Adrenal gland (tissue), 5 donors: ENCODE measurements at regions not wholly inside any gene's neighbourhood (a gene's known extent, or its start where the extent isn't known, plus 50 kb on each side); places are given as distances from the start of the nearest gene placed in this dataset.

Experiments
- POLR2A ChIP-seq, 2 donors: fragments of 450-650 bp; IDR thresholded peaks; one replicate each; pipeline ENCODE4 v1.6.1; 2017; ENCODE audit warnings: antibody characterized with exemption in 2 of 2, mild to moderate bottlenecking in 2 of 2, moderate library complexity in 1 of 2
- TF ChIP-seq, protein P1 (sequence below), 6 experiments: fragments of 450-650 bp in 4 of 6; fragments of 200-600 bp in 2 of 6; sonication (generic) in 1 of 6; IDR thresholded peaks; 1 replicate in 5 of 6; 2 replicates in 1 of 6; pipeline versions ENCODE4 v1.5.1 to v1.8.0; 2016 to 2021; ENCODE audit warnings: antibody characterized with exemption in 6 of 6, mild to moderate bottlenecking in 2 of 6, moderate library complexity in 1 of 6
- donor health status: DM: no; HTN: no; CAD: no.

DNA sequence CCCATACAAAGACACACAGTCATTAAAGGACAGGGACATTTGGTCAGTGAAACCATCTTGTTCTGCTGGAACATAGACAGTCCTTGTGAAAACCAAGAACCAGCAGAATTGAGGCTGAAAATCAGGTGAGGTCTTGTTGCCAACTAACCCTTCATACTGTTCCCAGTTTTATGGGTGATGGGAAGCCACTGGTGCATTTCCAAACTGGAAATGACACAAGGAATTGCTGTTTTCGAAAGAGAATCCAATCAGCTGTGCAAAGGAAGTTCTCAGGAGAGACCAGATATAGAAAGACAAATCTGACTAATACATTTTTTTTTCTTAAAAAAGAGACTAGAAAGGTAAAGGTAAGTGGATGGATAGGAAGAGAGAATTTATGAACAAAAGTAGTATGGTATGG lies 948.2 kb downstream of the TSN start:
- TF ChIP-seq POLR2A (IDR thresholded peaks at IDR 0.05), result no peak
- TF ChIP-seq, protein P1, sequence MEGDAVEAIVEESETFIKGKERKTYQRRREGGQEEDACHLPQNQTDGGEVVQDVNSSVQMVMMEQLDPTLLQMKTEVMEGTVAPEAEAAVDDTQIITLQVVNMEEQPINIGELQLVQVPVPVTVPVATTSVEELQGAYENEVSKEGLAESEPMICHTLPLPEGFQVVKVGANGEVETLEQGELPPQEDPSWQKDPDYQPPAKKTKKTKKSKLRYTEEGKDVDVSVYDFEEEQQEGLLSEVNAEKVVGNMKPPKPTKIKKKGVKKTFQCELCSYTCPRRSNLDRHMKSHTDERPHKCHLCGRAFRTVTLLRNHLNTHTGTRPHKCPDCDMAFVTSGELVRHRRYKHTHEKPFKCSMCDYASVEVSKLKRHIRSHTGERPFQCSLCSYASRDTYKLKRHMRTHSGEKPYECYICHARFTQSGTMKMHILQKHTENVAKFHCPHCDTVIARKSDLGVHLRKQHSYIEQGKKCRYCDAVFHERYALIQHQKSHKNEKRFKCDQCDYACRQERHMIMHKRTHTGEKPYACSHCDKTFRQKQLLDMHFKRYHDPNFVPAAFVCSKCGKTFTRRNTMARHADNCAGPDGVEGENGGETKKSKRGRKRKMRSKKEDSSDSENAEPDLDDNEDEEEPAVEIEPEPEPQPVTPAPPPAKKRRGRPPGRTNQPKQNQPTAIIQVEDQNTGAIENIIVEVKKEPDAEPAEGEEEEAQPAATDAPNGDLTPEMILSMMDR (IDR thresholded peaks at IDR 0.05), result no peak
